Stimulated activated CD4-positive, alpha-beta T cell treated with anti-CD3 and anti-CD28 coated beads, TNF-alpha, amount 100 ng/mL, for 48 hours (primary cell): ENCODE measurements at regions not wholly inside any gene's neighbourhood (a gene's known extent, or its start where the extent isn't known, plus 50 kb on each side); places are given as distances from the start of the nearest gene placed in this dataset.
A peak's percentile ranks its signal among the peaks of the same experiment; 100 is the strongest.

Experiments used
- DNase-seq, 3 donors: peaks; one replicate each; pipeline ENCODE4 v3.0.0-alpha.2; 2020; ENCODE audit warnings: low read depth in 3 of 3

- no peak for DNase-seq
Observed at GRCh38 chr12:90261283-90261682, 552.6 kb upstream of the ATP2B1 start.

- no peak for DNase-seq
Observed at GRCh38 chr12:90260136-90260535, 551.5 kb upstream of the ATP2B1 start.

- no peak for DNase-seq
Observed at GRCh38 chr12:90257927-90258624, 549.4 kb upstream of the ATP2B1 start.

DNA sequence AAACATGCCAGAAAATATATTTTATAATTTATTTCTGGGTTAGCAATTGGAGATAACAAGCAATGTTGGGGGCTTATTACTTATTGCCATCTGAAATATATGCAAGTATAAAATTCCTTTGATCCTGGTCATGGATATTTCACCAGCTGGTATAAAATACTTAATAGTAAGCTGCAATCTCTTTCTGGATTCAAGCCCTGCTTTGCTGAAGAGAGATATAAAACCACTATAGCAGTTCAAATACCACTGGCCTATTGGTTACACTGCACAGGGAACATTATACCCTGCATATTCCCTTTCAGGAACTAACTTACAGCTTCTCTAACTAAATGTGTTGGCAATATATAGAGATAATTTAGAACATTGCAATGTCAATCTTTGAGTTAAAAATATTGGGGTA is 546.2 kb upstream of the ATP2B1 start:
- no peak for DNase-seq

- peak in 2 of 3 donors; percentile 2 to 10 for DNase-seq
Observed at GRCh38 chr12:90253674-90254181, 545.1 kb upstream of the ATP2B1 start.

GRCh38 chr12:90253136-90253535 is 544.5 kb upstream of the ATP2B1 start:
- no peak for DNase-seq

DNA sequence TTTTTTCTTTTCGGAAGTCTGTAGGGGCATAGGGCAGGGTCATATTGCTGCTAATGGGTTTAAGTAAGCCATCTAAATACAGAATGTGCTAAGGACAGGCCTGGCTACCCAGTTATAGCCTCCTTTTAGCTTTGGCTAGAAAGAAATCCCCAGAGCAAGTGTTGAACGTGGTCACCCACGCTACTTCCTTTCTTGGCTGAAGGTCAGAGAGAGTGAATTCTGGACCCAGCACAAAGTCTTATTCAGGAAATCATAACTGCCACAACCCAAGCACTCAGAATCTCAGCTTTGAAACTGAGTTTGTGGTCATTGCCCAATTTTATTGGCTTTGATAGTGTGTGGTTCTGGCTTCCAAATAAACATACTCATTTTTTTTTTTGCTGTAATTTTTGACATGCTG is 542.1 kb upstream of the ATP2B1 start:
- no peak for DNase-seq

- no peak for DNase-seq
Observed at GRCh38 chr12:90250042-90250441, 541.4 kb upstream of the ATP2B1 start.

- no peak for DNase-seq
Observed at GRCh38 chr12:90246688-90247087, 538.0 kb upstream of the ATP2B1 start.

DNA sequence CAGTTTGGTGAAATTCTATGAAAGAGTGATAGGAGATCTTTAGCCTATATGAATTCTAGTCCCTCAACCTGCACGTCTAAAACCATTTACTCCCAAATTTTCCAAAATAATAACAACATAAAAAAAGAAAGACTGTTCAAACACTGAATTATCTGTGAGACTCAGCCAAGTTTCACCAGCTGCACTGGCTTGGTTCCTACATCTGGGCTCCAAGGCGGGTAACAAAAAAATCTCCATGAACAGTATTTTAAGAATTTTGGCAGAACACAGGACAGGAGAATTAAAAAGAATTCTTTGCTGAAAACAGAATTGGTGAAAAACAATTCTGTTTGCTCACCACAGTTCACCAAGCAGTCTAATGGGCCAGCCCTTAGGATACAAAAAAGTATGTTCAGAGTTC is 536.8 kb upstream of the ATP2B1 start:
- DNase-seq: no peak

DNA sequence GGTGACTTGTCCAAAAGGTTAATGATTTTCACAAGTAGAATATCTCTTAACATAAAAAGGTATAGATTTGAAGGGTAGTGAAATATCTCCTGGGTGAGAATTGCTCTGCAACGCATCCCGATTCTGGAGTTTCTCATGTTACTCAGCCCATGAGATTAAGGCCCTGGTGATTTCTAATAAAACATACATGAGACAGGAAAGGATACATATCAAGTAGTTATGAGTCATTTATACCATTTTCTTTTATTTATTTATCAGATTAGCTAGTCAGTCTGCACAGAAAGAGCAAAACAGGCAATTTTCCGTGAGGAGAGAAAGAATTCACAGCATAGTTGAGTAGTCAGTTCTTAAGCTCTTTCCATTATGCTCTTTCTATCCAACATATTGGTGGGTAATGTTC is 535.6 kb upstream of the ATP2B1 start:
- DNase-seq: no peak

GRCh38 chr12:90243211-90243610 is 534.6 kb upstream of the ATP2B1 start:
- no peak for DNase-seq

DNA sequence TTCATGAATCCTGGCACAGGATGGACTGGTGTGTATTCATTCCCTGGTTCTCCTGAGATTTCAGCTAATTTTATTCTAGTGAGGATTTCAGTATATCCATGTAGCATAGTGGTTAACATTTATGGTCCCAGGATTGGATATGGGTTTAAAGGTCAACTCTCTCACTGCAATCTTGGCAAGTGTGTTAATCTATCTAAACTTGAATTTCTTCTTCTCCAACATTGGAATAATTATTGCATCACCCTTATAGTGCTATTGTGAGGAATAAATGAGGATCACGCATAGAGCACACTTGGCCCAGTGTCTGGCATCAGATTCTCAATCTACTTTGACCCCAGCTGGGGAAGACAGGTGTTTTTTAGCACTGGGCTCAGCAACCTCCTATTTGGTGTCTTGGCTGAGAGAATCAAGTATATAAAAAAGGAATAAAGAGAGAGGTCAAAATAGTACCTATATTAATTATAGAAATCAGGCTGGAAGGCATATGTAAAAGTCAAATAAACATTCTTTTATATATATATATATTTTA is 531.2 kb upstream of the ATP2B1 start:
- no peak for DNase-seq

GRCh38 chr12:90238663-90239271 is 530.1 kb upstream of the ATP2B1 start:
- DNase-seq: no peak

- no peak for DNase-seq
Observed at GRCh38 chr12:90237841-90238240, 529.2 kb upstream of the ATP2B1 start.

GRCh38 chr12:90235642-90236041 is 527.0 kb upstream of the ATP2B1 start:
- no peak for DNase-seq

GRCh38 chr12:90234472-90234871 is 525.8 kb upstream of the ATP2B1 start:
- no peak for DNase-seq

- DNase-seq: no peak
Observed at GRCh38 chr12:90233168-90234100, 524.8 kb upstream of the ATP2B1 start.

DNA sequence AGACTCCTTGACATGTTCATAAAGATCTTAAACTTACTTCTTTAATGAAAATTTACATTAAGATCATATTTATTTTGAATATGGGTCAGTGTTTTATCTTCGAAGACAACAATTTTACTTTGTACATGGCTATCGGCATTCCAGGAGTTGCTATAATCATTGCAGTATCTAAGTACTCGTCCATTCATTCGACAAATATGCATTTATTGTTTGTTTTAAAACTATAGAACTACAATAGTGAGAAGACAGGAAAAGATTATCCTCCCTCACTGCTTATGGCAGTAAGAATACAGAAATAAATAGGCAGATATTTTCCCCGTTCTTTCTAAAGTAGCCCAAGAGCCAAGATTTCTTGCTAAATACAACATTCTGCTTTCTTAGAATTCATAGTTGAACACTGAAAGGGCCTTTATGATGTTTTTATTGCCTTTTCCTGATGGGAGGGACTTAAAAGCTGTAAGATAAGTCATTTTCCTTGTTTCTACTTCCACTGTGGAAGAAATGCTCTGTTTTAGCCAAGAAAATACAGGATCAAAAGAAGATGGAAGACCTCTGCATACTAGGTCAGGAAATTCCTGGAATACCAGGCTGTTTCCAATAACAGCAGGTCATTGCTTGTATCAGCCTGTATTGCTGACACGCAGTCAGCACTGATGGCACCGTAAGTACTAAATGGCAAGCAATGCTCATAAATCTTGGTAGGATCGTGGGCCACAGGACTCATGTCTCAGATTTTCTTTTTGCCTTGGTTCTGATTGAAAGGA is 521.0 kb upstream of the ATP2B1 start:
- no peak for DNase-seq

DNA sequence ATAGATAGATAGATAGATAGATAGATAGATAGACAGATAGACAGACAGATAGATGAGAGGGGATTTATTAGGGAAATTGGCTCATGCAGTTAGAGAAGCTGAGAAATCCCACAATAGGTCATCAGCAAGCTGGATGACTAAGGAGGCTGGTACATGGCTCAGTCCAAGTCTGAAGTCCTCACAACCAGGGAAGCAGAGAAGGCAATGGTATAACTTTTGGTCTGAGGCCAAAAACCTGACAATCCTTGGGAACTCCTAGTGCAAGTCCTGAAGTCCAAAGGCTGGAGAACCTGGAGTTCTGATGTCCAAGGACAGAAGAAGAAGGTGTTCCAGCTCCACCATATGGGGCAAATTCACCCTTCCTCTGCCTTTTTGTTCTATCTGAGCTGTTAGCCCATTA is 517.6 kb upstream of the ATP2B1 start:
- no peak for DNase-seq

DNA sequence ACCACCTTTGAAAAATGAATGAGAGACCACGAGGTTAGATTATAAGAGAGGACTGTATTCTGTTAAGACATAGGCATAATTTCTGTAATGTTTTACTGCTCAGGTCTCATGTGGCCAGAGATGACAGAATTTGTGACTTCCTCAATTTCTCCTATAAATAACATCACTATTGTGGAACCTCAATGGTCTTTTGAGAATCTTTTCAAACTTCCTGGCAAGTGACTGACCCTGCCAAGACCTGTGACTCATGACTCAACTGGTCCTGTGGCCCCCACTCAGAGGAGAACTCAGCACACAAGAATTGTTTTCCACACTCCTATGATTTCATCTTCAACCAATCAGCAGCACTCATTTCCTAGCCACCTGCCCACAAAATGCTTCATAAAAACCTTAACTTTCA is 508.2 kb upstream of the ATP2B1 start:
- DNase-seq: no peak
